Liver (tissue), 8 donors: ENCODE measurements at regions not wholly inside any gene's neighbourhood (a gene's known extent, or its start where the extent isn't known, plus 50 kb on each side); places are given as distances from the start of the nearest gene placed in this dataset.
"Not testable (repeated sequence)": the region's sequence is repeated elsewhere in the genome, so short reads cannot be mapped to it uniquely, and the experiment has no call there.

ENCODE experiments used
- DNase-seq: peaks from one replicate; pipeline ENCODE4 v3.0.0-alpha.2; 2017; ENCODE audit warnings: low spot score
- H3K27ac ChIP-seq, 2 donors: one replicate each; pipeline ENCODE4 v1.7.0; 2013; ENCODE audit warnings: inconsistent platforms in 2 of 2, low read length in 2 of 2, control low read depth in 1 of 2, low read depth in 1 of 2, mild to moderate bottlenecking in 1 of 2
- H3K27me3 ChIP-seq, 4 donors: one replicate each; pipeline versions ENCODE4 v1.6.1 to v1.7.0; 2013; ENCODE audit warnings: low read length in 3 of 4, inconsistent platforms in 1 of 4, mild to moderate bottlenecking in 1 of 4, moderate library complexity in 1 of 4; ENCODE audit not compliant: control insufficient read depth in 4 of 4, insufficient read depth in 4 of 4
- H3K36me3 ChIP-seq, 4 donors: one replicate each; pipeline versions ENCODE4 v1.6.1 to v1.7.0; 2013; ENCODE audit warnings: low read length in 3 of 4, mild to moderate bottlenecking in 3 of 4, low read depth in 1 of 4, moderate library complexity in 1 of 4; ENCODE audit not compliant: control insufficient read depth in 4 of 4, insufficient read depth in 3 of 4
- H3K4me1 ChIP-seq, 4 donors: one replicate each; pipeline versions ENCODE4 v1.6.1 to v1.7.0; 2013; ENCODE audit warnings: low read length in 3 of 4, mild to moderate bottlenecking in 3 of 4, moderate library complexity in 1 of 4; ENCODE audit not compliant: control insufficient read depth in 4 of 4, insufficient read depth in 4 of 4
- H3K4me3 ChIP-seq, 3 donors: one replicate each; pipeline versions ENCODE4 v1.6.1 to v1.7.0; 2013; ENCODE audit warnings: low read length in 3 of 3, control low read depth in 1 of 3, low read depth in 1 of 3, mild to moderate bottlenecking in 1 of 3
- H3K9ac ChIP-seq, 2 donors: one replicate each; pipeline ENCODE4 v1.7.0; 2013; ENCODE audit warnings: low read length in 2 of 2, mild to moderate bottlenecking in 2 of 2, moderate library complexity in 2 of 2, control low read depth in 1 of 2, low read depth in 1 of 2
- H3K9me3 ChIP-seq, 4 donors: one replicate each; pipeline versions ENCODE4 v1.6.1 to v1.7.0; 2013; ENCODE audit warnings: low read length in 3 of 4; ENCODE audit not compliant: control insufficient read depth in 4 of 4
- ATF3 ChIP-seq: IDR thresholded peaks from 2 replicates; pipeline ENCODE4 v1.6.1; 2016; ENCODE audit warnings: antibody characterized with exemption
- CTCF ChIP-seq: fragments of 150-350 bp; IDR thresholded peaks from 2 replicates; pipeline ENCODE4 v1.5.1; 2017; ENCODE audit warnings: improper control_type of control experiment, low read depth, low read length; ENCODE audit not compliant: missing input control
- EGR1 ChIP-seq, 2 donors: IDR thresholded peaks; 2 replicates each; pipeline ENCODE4 v1.6.1; 2016 to 2018; ENCODE audit warnings: antibody characterized with exemption in 2 of 2, low read depth in 2 of 2
- FOXA1 ChIP-seq: IDR thresholded peaks from 2 replicates; pipeline ENCODE4 v1.6.1; 2016; ENCODE audit warnings: antibody characterized with exemption
- FOXA2 ChIP-seq: IDR thresholded peaks from 2 replicates; pipeline ENCODE4 v1.6.1; 2016; ENCODE audit warnings: antibody characterized with exemption
- GABPA ChIP-seq, 2 donors: IDR thresholded peaks in 1 of 2; conservative IDR thresholded peaks in 1 of 2; 2 replicates each; pipeline ENCODE4 v1.6.1; 2016; ENCODE audit warnings: antibody characterized with exemption in 2 of 2, mild to moderate bottlenecking in 1 of 2, moderate library complexity in 1 of 2
- HNF4A ChIP-seq, 2 donors: conservative IDR thresholded peaks; 2 replicates each; pipeline ENCODE4 v1.6.1; 2016; ENCODE audit warnings: antibody characterized with exemption in 2 of 2, mild to moderate bottlenecking in 2 of 2
- HNF4G ChIP-seq: IDR thresholded peaks from 2 replicates; pipeline ENCODE4 v1.6.1; 2016; ENCODE audit warnings: antibody characterized with exemption
- JUND ChIP-seq, 2 donors: IDR thresholded peaks; 2 replicates each; pipeline ENCODE4 v1.6.1; 2016; ENCODE audit warnings: antibody characterized with exemption in 2 of 2
- MAX ChIP-seq: IDR thresholded peaks from 2 replicates; pipeline ENCODE4 v1.6.1; 2016; ENCODE audit warnings: antibody characterized with exemption
- NR2F2 ChIP-seq: IDR thresholded peaks from 2 replicates; pipeline ENCODE4 v1.6.1; 2016; ENCODE audit warnings: antibody characterized with exemption
- RAD21 ChIP-seq, 2 donors: IDR thresholded peaks; 2 replicates each; pipeline ENCODE4 v1.6.1; 2016; ENCODE audit warnings: antibody characterized with exemption in 2 of 2, mild to moderate bottlenecking in 2 of 2
- RXRA ChIP-seq, 2 donors: IDR thresholded peaks; 2 replicates each; pipeline ENCODE4 v1.6.1; 2017 to 2018; ENCODE audit warnings: antibody characterized with exemption in 2 of 2, mild to moderate bottlenecking in 1 of 2
- SP1 ChIP-seq: IDR thresholded peaks from 2 replicates; pipeline ENCODE4 v1.6.1; 2018; ENCODE audit warnings: antibody characterized with exemption, mild to moderate bottlenecking
- TAF1 ChIP-seq: conservative IDR thresholded peaks from 2 replicates; pipeline ENCODE4 v1.6.1; 2016; ENCODE audit warnings: antibody characterized with exemption, mild to moderate bottlenecking
- YY1 ChIP-seq: IDR thresholded peaks from 2 replicates; pipeline ENCODE4 v1.6.1; 2016; ENCODE audit warnings: antibody characterized with exemption, mild to moderate bottlenecking
- ZBTB33 ChIP-seq: IDR thresholded peaks from 2 replicates; pipeline ENCODE4 v1.6.1; 2016; ENCODE audit warnings: antibody characterized with exemption
- WGBS: extraction: QIAGEN DNeasy Blood & Tissue Kit; methylation state at CpG from one replicate; pipeline ENCODE4 v1.1.7; 2013; 5-methylcytosine and 5-hydroxymethylcytosine counted together
- donor health status: healthy.
- donor health status: healthy.
- donor health status: healthy.
- donor health status: healthy.
- donor health status: healthy.

GRCh38 chr1:55519937-55520683, 304.9 kb upstream of the USP24 start (continued):
- no peak for TF ChIP-seq ZBTB33

- Histone ChIP-seq H3K27me3 (no peaks in the 10 kb centered on the region), H3K9me3 (no peaks in the 10 kb centered on the region), H3K9ac (no peak overlapping the region), H3K36me3 (no peaks in the 10 kb centered on the region), H3K27ac (no peak overlapping the region), H3K4me1 (no peaks in the 10 kb centered on the region), H3K4me3 (no peak overlapping the region)
- WGBS: 55% methylated on average over 1 of the region's 1 CpG
- no peak for DNase-seq
- TF ChIP-seq JUND (IDR thresholded peaks at IDR 0.05) (no peak), CTCF (no peak), GABPA (IDR thresholded peaks at IDR 0.05 in 1 of 2, conservative IDR thresholded peaks at IDR 0.05 in 1 of 2) (no peak), RAD21 (IDR thresholded peaks at IDR 0.05) (no peak), EGR1 (IDR thresholded peaks at IDR 0.05; ENCODE audit: low read depth in 2 of 2) (no peak), YY1 (no peak), TAF1 (no peak), FOXA2 (no peak), HNF4G (no peak), MAX (no peak), SP1 (no peak), HNF4A (conservative IDR thresholded peaks at IDR 0.05) (no peak), FOXA1 (no peak), NR2F2 (no peak), RXRA (IDR thresholded peaks at IDR 0.05) (no peak), ATF3 (no peak)
Measured at GRCh38 chr1:55519276-55519675, 304.1 kb upstream of the USP24 start.

GRCh38 chr1:55517036-55517435, 301.9 kb upstream of the USP24 start:
- 78% methylated on average over 5 of the region's 5 CpGs for WGBS
- Histone ChIP-seq H3K9me3 (no peaks in the 10 kb centered on the region), H3K4me3 (no peak overlapping the region), H3K9ac (no peak overlapping the region), H3K27me3 (no peaks in the 10 kb centered on the region), H3K36me3 (no peaks in the 10 kb centered on the region), H3K4me1 (no peaks in the 10 kb centered on the region), H3K27ac (no peak overlapping the region)
- TF ChIP-seq ZBTB33: no peak
- TF ChIP-seq SP1: no peak
- TF ChIP-seq TAF1: no peak
- TF ChIP-seq HNF4G: no peak
- no peak for TF ChIP-seq JUND (IDR thresholded peaks at IDR 0.05)
- TF ChIP-seq MAX: no peak
- no peak for TF ChIP-seq FOXA1
- TF ChIP-seq FOXA2: no peak
- no peak for TF ChIP-seq GABPA (IDR thresholded peaks at IDR 0.05 in 1 of 2, conservative IDR thresholded peaks at IDR 0.05 in 1 of 2)
- no peak for DNase-seq

GRCh38 chr1:55514571-55514970, 299.4 kb upstream of the USP24 start:
- H3K4me1 ChIP-seq, H3K27ac ChIP-seq, H3K36me3 ChIP-seq, H3K9ac ChIP-seq, H3K27me3 ChIP-seq, DNase-seq, H3K4me3 ChIP-seq, H3K9me3 ChIP-seq: not testable (repeated sequence)
- WGBS: 81% methylated on average over 4 of the region's 4 CpGs
